AG04449 (cell line): ENCODE measurements at regions not wholly inside any gene's neighbourhood (a gene's known extent, or its start where the extent isn't known, plus 50 kb on each side); places are given as distances from the start of the nearest gene placed in this dataset.

Source experiments
- CTCF ChIA-PET: fragments of 350-600 bp; formaldehyde crosslinking; extraction: SDS; loops from one replicate; lab custom pipeline; 2021; ENCODE audit warnings: antibody characterized with exemption; lab: Yijun Ruan, JAX
- POLR2A ChIA-PET: fragments of 400-600, 350-600 bp; formaldehyde crosslinking; extraction: SDS; loops from one replicate; lab custom pipeline; 2020; ENCODE audit warnings: antibody characterized with exemption, inconsistent platforms; lab: Yijun Ruan, JAX
- DNase-seq: peaks from one replicate; pipeline ENCODE4 v3.0.0-alpha.2; 2010; ENCODE audit warnings: low read depth, low spot score
- H3K4me3 ChIP-seq: 2 replicates; pipeline ENCODE4 v1.5.1; 2011; ENCODE audit warnings: low read depth, mild to moderate bottlenecking, control low read depth, low read length
- TF ChIP-seq, protein P1 (sequence below): IDR thresholded peaks from one replicate; pipeline ENCODE4 v1.5.1; 2011; ENCODE audit warnings: mild to moderate bottlenecking, moderate library complexity, low read length, control low read depth, inconsistent platforms; ENCODE audit not compliant: insufficient read depth; ENCODE audit errors: missing control alignments

DNA sequence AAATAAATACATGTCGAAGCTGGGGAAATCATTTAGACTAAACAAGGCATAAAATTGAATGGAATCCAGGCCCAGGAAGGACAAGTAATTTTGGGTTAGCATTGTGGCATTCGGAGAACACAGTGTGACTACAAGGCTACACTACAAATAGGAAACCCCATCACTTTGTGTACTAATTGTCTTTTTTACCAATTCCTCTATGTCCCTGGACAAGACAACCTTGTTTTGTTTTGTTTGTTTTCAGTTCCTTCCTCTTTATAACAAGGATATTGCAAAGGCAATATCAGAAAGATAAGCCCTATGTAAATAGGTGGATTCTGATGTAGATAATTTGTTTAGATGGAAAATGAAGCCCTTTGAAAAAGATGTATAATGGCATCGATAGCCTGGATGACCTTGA is 215.9 kb upstream of the MKLN1 start:
- no peak overlapping the region for H3K4me3 ChIP-seq
- CTCF ChIA-PET: interaction anchor here (0.7 to 1.2 kb wide), 2 partner anchors 10 to 313 kb away, joined by 3 read pairs; no protein-coding TSS in a partner anchor
- POLR2A ChIA-PET: no interaction called here
- no peak for DNase-seq
- TF ChIP-seq, protein P1, sequence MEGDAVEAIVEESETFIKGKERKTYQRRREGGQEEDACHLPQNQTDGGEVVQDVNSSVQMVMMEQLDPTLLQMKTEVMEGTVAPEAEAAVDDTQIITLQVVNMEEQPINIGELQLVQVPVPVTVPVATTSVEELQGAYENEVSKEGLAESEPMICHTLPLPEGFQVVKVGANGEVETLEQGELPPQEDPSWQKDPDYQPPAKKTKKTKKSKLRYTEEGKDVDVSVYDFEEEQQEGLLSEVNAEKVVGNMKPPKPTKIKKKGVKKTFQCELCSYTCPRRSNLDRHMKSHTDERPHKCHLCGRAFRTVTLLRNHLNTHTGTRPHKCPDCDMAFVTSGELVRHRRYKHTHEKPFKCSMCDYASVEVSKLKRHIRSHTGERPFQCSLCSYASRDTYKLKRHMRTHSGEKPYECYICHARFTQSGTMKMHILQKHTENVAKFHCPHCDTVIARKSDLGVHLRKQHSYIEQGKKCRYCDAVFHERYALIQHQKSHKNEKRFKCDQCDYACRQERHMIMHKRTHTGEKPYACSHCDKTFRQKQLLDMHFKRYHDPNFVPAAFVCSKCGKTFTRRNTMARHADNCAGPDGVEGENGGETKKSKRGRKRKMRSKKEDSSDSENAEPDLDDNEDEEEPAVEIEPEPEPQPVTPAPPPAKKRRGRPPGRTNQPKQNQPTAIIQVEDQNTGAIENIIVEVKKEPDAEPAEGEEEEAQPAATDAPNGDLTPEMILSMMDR: no peak

DNA sequence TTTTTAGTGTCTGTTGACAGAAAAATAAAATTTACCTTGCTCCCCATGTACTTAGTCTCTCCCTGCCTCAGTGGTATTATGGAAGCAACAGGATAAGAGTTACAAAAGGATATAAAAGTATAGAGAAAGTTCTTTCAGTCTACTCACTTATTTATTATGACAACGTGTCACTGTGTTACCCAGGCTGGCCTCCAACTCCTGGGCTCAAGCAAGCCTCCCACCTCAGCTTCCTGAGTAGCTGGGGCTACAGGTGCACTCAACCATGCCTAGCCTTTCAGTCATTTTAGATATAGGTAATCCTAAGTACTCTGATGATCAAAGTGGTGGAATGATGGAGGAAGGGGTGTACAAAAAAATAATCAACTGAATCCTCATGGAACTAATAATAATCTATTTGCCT is 215.2 kb upstream of the MKLN1 start:
- no peak overlapping the region for H3K4me3 ChIP-seq
- DNase-seq: no peak
- CTCF ChIA-PET: interaction anchor here (0.7 kb wide), 1 partner anchor 10 kb away, joined by 3 read pairs; no protein-coding TSS in a partner anchor
- POLR2A ChIA-PET: no interaction called here
- TF ChIP-seq, protein P1: no peak

- ChIA-PET CTCF (no interaction called here), POLR2A (no interaction called here)
- H3K4me3 ChIP-seq: no peak overlapping the region
- TF ChIP-seq, protein P1: no peak
- no peak for DNase-seq
These were observed 212.3 kb upstream of the MKLN1 start for GRCh38 chr7:131115340-131115739.

- TF ChIP-seq, protein P1: no peak
- CTCF ChIA-PET: no interaction called here
- no peak overlapping the region for H3K4me3 ChIP-seq
- POLR2A ChIA-PET: no interaction called here
- DNase-seq: no peak
These were observed 210.2 kb upstream of the MKLN1 start for GRCh38 chr7:131117439-131117838.

GRCh38 chr7:131119381-131119780 is 208.3 kb upstream of the MKLN1 start:
- CTCF ChIA-PET: no interaction called here
- no peak overlapping the region for H3K4me3 ChIP-seq
- POLR2A ChIA-PET: no interaction called here
- DNase-seq: no peak
- TF ChIP-seq, protein P1: no peak

- POLR2A ChIA-PET: no interaction called here
- CTCF ChIA-PET: interaction anchor here (1.5 kb wide), 1 partner anchor 10 kb away, joined by 3 read pairs; no protein-coding TSS in a partner anchor
These were observed 205.3 kb upstream of the MKLN1 start for GRCh38 chr7:131122394-131122793.

More at GRCh38 chr7:131122394-131122793, 205.3 kb upstream of the MKLN1 start:
- no peak for DNase-seq
- TF ChIP-seq, protein P1: no peak
- no peak overlapping the region for H3K4me3 ChIP-seq
